Right lobe of liver (tissue), 4 donors: ENCODE measurements at regions not wholly inside any gene's neighbourhood (a gene's known extent, or its start where the extent isn't known, plus 50 kb on each side); places are given as distances from the start of the nearest gene placed in this dataset.

Experiments
- POLR2A ChIP-seq: fragments of 450-650 bp; IDR thresholded peaks from one replicate; pipeline ENCODE4 v1.6.1; 2017; ENCODE audit warnings: antibody characterized with exemption, mild to moderate bottlenecking
- TF ChIP-seq, protein P1 (sequence below), 4 donors: fragments of 200-600 bp in 3 of 4; fragments of 450-650 bp in 1 of 4; IDR thresholded peaks; one replicate each; pipeline versions ENCODE4 v1.5.1 to v1.8.0; 2016 to 2022; ENCODE audit warnings: antibody characterized with exemption in 4 of 4, mild to moderate bottlenecking in 2 of 4
- donor health status: DM: no; HTN: no; CAD: no.
- donor health status: DM: no; HTN: no; CAD: no.
- donor health status: DM: no; HTN: yes; CAD: no.

DNA sequence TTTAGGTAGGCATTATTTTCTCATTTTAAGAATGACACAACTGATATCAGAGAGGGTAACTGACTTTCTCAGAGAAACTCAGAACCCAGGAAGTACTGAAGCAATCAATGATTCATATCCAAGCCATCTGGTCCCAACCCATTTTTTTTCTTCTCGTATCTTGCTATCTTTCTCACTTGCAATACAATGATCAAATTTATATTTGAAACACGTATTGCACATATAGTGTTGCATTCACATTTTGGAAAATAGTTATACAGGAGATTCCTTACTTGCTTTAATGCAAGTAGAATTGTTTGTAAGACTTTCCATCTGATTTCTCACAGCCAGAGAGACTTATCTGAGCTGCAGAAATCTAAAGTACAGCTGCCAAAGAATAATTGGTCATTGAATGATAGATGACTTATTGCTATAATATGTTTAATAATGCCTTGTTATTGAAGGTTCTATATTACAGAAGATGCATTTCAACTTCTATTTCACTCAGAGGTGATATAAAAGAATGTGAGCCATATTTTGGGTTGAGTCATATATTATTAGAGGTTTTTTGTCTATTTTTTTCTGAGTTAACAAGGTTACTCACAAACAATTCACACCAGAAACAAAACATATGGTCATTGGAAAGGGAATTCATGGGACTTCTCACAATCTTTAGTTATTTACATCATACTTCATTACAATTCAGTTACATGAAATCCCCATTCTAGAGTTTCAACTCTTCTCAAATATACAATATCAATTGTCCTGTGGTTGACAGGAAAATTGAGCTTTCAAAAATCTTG is 337.5 kb upstream of the CITED2 start:
- TF ChIP-seq, protein P1, sequence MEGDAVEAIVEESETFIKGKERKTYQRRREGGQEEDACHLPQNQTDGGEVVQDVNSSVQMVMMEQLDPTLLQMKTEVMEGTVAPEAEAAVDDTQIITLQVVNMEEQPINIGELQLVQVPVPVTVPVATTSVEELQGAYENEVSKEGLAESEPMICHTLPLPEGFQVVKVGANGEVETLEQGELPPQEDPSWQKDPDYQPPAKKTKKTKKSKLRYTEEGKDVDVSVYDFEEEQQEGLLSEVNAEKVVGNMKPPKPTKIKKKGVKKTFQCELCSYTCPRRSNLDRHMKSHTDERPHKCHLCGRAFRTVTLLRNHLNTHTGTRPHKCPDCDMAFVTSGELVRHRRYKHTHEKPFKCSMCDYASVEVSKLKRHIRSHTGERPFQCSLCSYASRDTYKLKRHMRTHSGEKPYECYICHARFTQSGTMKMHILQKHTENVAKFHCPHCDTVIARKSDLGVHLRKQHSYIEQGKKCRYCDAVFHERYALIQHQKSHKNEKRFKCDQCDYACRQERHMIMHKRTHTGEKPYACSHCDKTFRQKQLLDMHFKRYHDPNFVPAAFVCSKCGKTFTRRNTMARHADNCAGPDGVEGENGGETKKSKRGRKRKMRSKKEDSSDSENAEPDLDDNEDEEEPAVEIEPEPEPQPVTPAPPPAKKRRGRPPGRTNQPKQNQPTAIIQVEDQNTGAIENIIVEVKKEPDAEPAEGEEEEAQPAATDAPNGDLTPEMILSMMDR (IDR thresholded peaks at IDR 0.05), result no peak
- no peak for TF ChIP-seq POLR2A
